Panc1 (cell line): ENCODE measurements at regions not wholly inside any gene's neighbourhood (a gene's known extent, or its start where the extent isn't known, plus 50 kb on each side); places are given as distances from the start of the nearest gene placed in this dataset.

ENCODE experiments used
- CTCF ChIP-seq: fragments of 450-650 bp; IDR thresholded peaks from 2 replicates; pipeline ENCODE4 v1.5.1; 2017; ENCODE audit warnings: mild to moderate bottlenecking
- POLR2AphosphoS5 ChIP-seq: IDR thresholded peaks from 2 replicates; pipeline ENCODE4 v1.6.1; 2012; ENCODE audit warnings: mild to moderate bottlenecking, low read depth, low read length, moderate library complexity
- REST ChIP-seq, 2 experiments: IDR thresholded peaks; 2 replicates each; pipeline ENCODE4 v1.6.1; 2011 to 2012; ENCODE audit warnings: low read depth in 2 of 2, control low read depth in 1 of 2, low read length in 1 of 2, mild to moderate bottlenecking in 1 of 2, moderate library complexity in 1 of 2; ENCODE audit not compliant: insufficient read depth in 1 of 2
- SIN3A ChIP-seq: IDR thresholded peaks from 2 replicates; pipeline ENCODE4 v1.6.1; 2012; ENCODE audit warnings: low read depth, mild to moderate bottlenecking, low read length, moderate library complexity, borderline replicate concordance; ENCODE audit not compliant: insufficient read depth

DNA sequence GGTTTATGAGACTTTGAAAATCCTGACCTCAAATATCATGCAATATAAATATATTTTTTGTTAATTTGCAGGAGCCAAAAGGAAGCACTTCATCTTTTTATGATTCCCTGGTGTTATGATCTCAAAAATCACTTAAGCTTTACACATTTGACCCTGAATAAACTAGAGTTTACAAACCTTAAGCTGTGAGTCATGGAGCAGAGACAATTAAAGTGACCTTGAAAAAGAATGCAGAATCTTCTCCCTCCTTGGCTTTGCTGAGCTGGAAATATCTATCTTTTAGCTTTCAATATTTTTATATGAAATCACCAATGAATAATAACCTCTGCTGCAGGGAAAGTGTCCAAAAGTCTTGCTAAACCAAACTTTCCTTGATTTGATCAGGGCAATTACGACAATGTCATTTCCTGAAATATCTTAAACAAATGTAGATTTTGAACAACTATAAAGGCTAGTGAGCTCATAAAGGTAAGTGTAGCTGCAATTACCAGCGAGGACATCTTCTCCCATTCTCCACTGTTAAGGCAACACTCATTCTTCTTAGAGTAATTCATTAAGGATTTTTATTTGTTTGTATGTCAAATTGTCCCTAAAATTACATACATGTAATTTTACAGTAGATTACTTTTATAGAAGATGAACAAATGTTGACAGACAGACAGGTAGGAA is 747.0 kb upstream of the LUZP2 start:
- TF ChIP-seq CTCF (no peak), REST (IDR thresholded peaks at IDR 0.05; ENCODE audit: insufficient read depth in 1 of 2, low read depth in 2 of 2, low read length in 1 of 2) (no peak), POLR2AphosphoS5 (no peak), SIN3A (no peak)
